Neural crest cell (in vitro differentiated cells): ENCODE measurements at regions not wholly inside any gene's neighbourhood (a gene's known extent, or its start where the extent isn't known, plus 50 kb on each side); places are given as distances from the start of the nearest gene placed in this dataset.

Source experiments
- DNase-seq: peaks from one replicate; pipeline ENCODE4 v3.0.0; 2021; ENCODE audit warnings: low read depth, mixed read lengths, low spot score
- H3K27ac Mint-ChIP-seq: one replicate; pipeline ENCODE4 v1.8.0; 2021; ENCODE audit warnings: mild to moderate bottlenecking, mixed read lengths; ENCODE audit not compliant: unreplicated experiment
- H3K27me3 Mint-ChIP-seq: 2 replicates; pipeline ENCODE4 v1.8.0; 2021; ENCODE audit warnings: low read depth, mild to moderate bottlenecking, mixed read lengths
- H3K36me3 Mint-ChIP-seq: 2 replicates; pipeline ENCODE4 v1.8.0; 2021; ENCODE audit warnings: low read depth, mild to moderate bottlenecking, mixed read lengths
- H3K4me1 Mint-ChIP-seq: 2 replicates; pipeline ENCODE4 v1.8.0; 2021; ENCODE audit warnings: mixed read lengths
- H3K4me3 Mint-ChIP-seq: one replicate; pipeline ENCODE4 v1.8.0; 2021; ENCODE audit warnings: mild to moderate bottlenecking, mixed read lengths
- H3K9me3 Mint-ChIP-seq: 2 replicates; pipeline ENCODE4 v1.8.0; 2021; ENCODE audit warnings: mixed read lengths
- TF ChIP-seq, protein P1 (sequence below): fragments of 200-600 bp; sonication (generic); conservative IDR thresholded peaks from 2 replicates; pipeline ENCODE4 v1.5.0; 2021; ENCODE audit warnings: antibody characterized with exemption, mild to moderate bottlenecking

DNA sequence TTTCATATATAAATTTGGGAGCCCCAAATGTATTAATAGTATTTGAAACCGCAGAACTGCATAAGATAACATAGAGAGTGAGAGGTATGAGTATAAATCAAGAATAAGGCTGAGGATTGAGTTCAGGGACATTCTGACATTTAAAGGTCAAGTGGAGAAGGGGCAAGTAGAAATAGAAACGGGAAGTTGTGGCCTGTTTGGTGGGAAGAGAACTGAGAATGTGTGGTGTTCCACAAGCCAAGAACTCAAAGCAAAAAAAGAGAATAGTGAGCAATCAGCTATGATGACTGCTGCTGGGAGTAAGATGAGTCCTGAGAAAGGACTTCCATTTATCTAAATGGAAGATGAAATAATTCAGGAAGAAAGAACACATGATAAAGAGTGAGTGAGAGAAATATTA is 418.4 kb downstream of the CD109 start:
- Mint-ChIP-seq H3K27ac (no peak overlapping the region), H3K9me3 (no peaks in the 10 kb centered on the region), H3K4me1 (no peaks in the 10 kb centered on the region), H3K4me3 (no peak overlapping the region), H3K27me3 (no peaks in the 10 kb centered on the region), H3K36me3 (no peaks in the 10 kb centered on the region)
- DNase-seq, result no peak
- TF ChIP-seq, protein P1, sequence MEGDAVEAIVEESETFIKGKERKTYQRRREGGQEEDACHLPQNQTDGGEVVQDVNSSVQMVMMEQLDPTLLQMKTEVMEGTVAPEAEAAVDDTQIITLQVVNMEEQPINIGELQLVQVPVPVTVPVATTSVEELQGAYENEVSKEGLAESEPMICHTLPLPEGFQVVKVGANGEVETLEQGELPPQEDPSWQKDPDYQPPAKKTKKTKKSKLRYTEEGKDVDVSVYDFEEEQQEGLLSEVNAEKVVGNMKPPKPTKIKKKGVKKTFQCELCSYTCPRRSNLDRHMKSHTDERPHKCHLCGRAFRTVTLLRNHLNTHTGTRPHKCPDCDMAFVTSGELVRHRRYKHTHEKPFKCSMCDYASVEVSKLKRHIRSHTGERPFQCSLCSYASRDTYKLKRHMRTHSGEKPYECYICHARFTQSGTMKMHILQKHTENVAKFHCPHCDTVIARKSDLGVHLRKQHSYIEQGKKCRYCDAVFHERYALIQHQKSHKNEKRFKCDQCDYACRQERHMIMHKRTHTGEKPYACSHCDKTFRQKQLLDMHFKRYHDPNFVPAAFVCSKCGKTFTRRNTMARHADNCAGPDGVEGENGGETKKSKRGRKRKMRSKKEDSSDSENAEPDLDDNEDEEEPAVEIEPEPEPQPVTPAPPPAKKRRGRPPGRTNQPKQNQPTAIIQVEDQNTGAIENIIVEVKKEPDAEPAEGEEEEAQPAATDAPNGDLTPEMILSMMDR, result no peak

DNA sequence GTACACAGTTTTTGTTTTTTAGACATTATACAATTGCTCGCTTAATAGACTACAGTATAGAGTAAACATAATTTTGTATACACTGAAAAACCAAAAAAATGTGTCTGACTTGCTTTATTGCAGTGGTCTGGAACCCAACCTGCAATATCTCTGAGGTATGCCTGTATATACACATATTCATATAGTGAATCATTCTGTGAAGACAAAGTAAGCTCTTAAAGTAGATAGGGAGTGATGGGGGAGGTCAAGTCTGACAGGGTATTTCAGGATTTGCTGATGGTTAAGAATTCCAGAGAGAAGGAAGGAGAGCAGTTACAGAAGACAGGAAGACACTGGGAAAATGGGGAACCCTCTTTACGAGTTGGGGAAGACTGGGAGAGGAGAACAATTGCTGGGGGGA is 417.9 kb downstream of the CD109 start:
- H3K9me3 Mint-ChIP-seq, result no peaks in the 10 kb centered on the region
- no peaks in the 10 kb centered on the region for H3K4me1 Mint-ChIP-seq
- H3K36me3 Mint-ChIP-seq, result no peaks in the 10 kb centered on the region
- no peaks in the 10 kb centered on the region for H3K27me3 Mint-ChIP-seq
- no peak for DNase-seq
- TF ChIP-seq, protein P1, result no peak
- no peak overlapping the region for H3K27ac Mint-ChIP-seq
- H3K4me3 Mint-ChIP-seq, result no peak overlapping the region

DNA sequence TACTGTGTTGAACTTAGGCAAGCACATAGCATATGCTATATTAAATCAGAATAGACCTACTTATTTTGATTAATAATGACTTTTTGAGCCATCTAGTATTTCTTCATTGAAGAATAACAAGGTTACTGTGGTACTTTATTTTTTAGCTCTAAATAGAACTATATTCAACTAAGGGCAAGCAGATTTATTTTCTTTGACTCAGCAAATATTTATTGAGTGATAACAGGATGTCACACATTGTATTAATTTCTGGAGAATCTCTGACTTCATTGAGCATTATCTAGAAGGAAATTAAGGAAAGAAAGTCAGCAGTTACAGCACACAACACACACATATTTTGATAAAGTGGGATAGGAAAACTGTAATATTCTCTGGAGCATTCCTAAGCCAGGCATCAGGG is 407.4 kb downstream of the CD109 start:
- no peak overlapping the region for H3K4me3 Mint-ChIP-seq
- no peak overlapping the region for H3K27ac Mint-ChIP-seq
- H3K36me3 Mint-ChIP-seq, result no peaks in the 10 kb centered on the region
- TF ChIP-seq, protein P1, result no peak
- H3K9me3 Mint-ChIP-seq, result peaks cover 3% of the 10 kb centered on the region
- no peak for DNase-seq
- H3K27me3 Mint-ChIP-seq, result no peaks in the 10 kb centered on the region
- no peaks in the 10 kb centered on the region for H3K4me1 Mint-ChIP-seq

DNA sequence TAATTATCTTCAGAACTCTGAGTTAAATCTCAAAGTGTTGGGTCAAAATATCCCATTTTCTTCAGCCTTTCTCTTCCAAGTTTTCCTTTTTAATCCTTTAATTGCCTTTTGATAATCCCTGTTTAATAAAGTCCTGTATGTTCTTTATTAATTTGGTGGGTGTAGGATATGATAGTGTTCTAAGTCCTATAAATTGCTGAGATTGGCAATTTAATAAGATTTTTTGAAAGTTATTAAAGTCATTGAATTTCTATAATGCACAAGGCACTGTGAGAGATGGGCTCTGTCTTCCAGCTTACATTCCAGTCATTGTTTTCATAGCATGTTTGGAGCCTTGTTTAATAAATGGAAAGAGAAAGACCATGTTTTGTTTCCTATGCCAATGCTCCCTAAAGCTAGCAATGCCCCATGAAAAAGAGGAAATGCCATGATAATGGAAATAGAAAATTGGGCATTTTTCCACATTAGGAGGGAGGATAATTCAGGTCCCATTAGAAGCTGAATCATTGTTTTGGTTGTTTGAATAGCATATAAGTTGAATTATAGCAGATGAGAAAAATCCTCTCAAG is 404.8 kb downstream of the CD109 start:
- H3K27me3 Mint-ChIP-seq, result no peaks in the 10 kb centered on the region
- DNase-seq, result no peak
- H3K27ac Mint-ChIP-seq, result no peak overlapping the region
- no peaks in the 10 kb centered on the region for H3K36me3 Mint-ChIP-seq
- TF ChIP-seq, protein P1, result no peak
- H3K4me3 Mint-ChIP-seq, result no peak overlapping the region
- H3K4me1 Mint-ChIP-seq, result no peaks in the 10 kb centered on the region
- peaks cover 3% of the 10 kb centered on the region for H3K9me3 Mint-ChIP-seq

DNA sequence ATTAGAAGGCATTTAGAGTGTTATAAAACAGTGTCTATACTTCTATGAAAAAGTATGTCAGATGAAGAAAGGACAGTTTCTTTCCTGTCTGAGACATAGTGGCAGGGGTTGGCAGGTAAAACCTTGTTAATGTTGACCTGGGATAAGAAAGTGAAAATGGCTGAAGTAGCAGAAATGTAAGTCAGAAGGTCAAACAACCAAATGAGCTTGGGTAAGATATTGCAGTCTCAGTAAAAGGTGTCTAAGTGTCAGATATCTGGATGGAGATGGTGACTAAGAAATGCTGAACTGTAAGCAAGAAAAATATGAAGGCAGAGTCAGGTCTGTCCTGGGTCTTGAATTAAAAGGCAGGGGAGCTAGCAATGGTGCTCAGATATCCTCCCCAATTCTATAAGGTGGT is 400.3 kb downstream of the CD109 start:
- TF ChIP-seq, protein P1, result no peak
- H3K4me3 Mint-ChIP-seq, result no peak overlapping the region

More for the DNA sequence above, 400.3 kb downstream of the CD109 start:
- Mint-ChIP-seq H3K36me3 (no peaks in the 10 kb centered on the region), H3K27me3 (no peaks in the 10 kb centered on the region), H3K9me3 (peaks cover 2% of the 10 kb centered on the region), H3K4me1 (peaks cover 5% of the 10 kb centered on the region), H3K27ac (no peak overlapping the region)
- DNase-seq, result no peak
